H7 (cell line): ENCODE measurements at regions not wholly inside any gene's neighbourhood (a gene's known extent, or its start where the extent isn't known, plus 50 kb on each side); places are given as distances from the start of the nearest gene placed in this dataset.
"Not testable (repeated sequence)": the region's sequence is repeated elsewhere in the genome, so short reads cannot be mapped to it uniquely, and the experiment has no call there.

ENCODE experiments used
- DNase-seq: peaks from one replicate; pipeline ENCODE4 v3.0.0; 2012
- H3K27me3 ChIP-seq: 2 replicates; pipeline ENCODE4 v1.6.0; 2011; ENCODE audit warnings: mild to moderate bottlenecking, low read length; ENCODE audit not compliant: control insufficient read depth, insufficient read depth
- H3K36me3 ChIP-seq: replicated peaks from 2 replicates; pipeline ENCODE4 v1.5.1; 2011; ENCODE audit warnings: low read length; ENCODE audit not compliant: control insufficient read depth, insufficient read depth
- H3K4me3 ChIP-seq: 2 replicates; pipeline ENCODE4 v1.5.1; 2011; ENCODE audit warnings: low read depth, mild to moderate bottlenecking, control low read depth, low read length, moderate library complexity; ENCODE audit not compliant: insufficient read depth

- no peak for DNase-seq
- no peak overlapping the region for H3K4me3 ChIP-seq
- no peaks in the 10 kb centered on the region for H3K36me3 ChIP-seq
- no peaks in the 10 kb centered on the region for H3K27me3 ChIP-seq
Measured at GRCh38 chr1:224061436-224061835, 52.5 kb upstream of the FBXO28 start.

- DNase-seq: no peak
- H3K4me3 ChIP-seq: no peak overlapping the region
- no peaks in the 10 kb centered on the region for H3K27me3 ChIP-seq
- H3K36me3 ChIP-seq: no peaks in the 10 kb centered on the region
Measured at GRCh38 chr1:224059897-224060427, 53.9 kb upstream of the FBXO28 start.

- no peak for DNase-seq
Measured at GRCh38 chr1:224058303-224058702, 55.6 kb upstream of the FBXO28 start.

GRCh38 chr1:224057461-224058199 is 56.3 kb upstream of the FBXO28 start:
- Histone ChIP-seq H3K27me3 (no peaks in the 10 kb centered on the region), H3K4me3 (no peak overlapping the region), H3K36me3 (no peaks in the 10 kb centered on the region)
- DNase-seq: no peak

More at GRCh38 chr1:224058303-224058702, 55.6 kb upstream of the FBXO28 start:
- no peak overlapping the region for H3K4me3 ChIP-seq
- H3K36me3 ChIP-seq: no peaks in the 10 kb centered on the region
- H3K27me3 ChIP-seq: no peaks in the 10 kb centered on the region

- DNase-seq: no peak
- H3K27me3 ChIP-seq: no peaks in the 10 kb centered on the region
- no peaks in the 10 kb centered on the region for H3K36me3 ChIP-seq
- H3K4me3 ChIP-seq: no peak overlapping the region
Measured at GRCh38 chr1:224054611-224055010, 59.3 kb upstream of the FBXO28 start.

- H3K27me3 ChIP-seq: no peaks in the 10 kb centered on the region
- no peaks in the 10 kb centered on the region for H3K36me3 ChIP-seq
- no peak overlapping the region for H3K4me3 ChIP-seq
- no peak for DNase-seq
Measured at GRCh38 chr1:224054012-224054411, 59.9 kb upstream of the FBXO28 start.

- no peaks in the 10 kb centered on the region for H3K36me3 ChIP-seq
- no peaks in the 10 kb centered on the region for H3K27me3 ChIP-seq
- H3K4me3 ChIP-seq: no peak overlapping the region
- DNase-seq: no peak
Measured at GRCh38 chr1:224053456-224053855, 60.5 kb upstream of the FBXO28 start.

GRCh38 chr1:224052772-224053171 is 61.1 kb upstream of the FBXO28 start:
- H3K36me3 ChIP-seq: no peaks in the 10 kb centered on the region
- no peaks in the 10 kb centered on the region for H3K27me3 ChIP-seq
- no peak for DNase-seq
- H3K4me3 ChIP-seq: no peak overlapping the region

- not testable (repeated sequence) for H3K4me3 ChIP-seq, H3K36me3 ChIP-seq, H3K27me3 ChIP-seq, DNase-seq
Measured at GRCh38 chr1:224051782-224052181, 62.1 kb upstream of the FBXO28 start.

- Histone ChIP-seq H3K27me3 (no peaks in the 10 kb centered on the region), H3K36me3 (no peaks in the 10 kb centered on the region), H3K4me3 (no peak overlapping the region)
- DNase-seq: no peak
Measured at GRCh38 chr1:224051086-224051406, 62.9 kb upstream of the FBXO28 start.

- no peaks in the 10 kb centered on the region for H3K36me3 ChIP-seq
- no peaks in the 10 kb centered on the region for H3K27me3 ChIP-seq
- no peak for DNase-seq
- no peak overlapping the region for H3K4me3 ChIP-seq
Measured at GRCh38 chr1:224047538-224047937, 66.4 kb upstream of the FBXO28 start.

- Histone ChIP-seq H3K4me3 (no peak overlapping the region), H3K36me3 (no peaks in the 10 kb centered on the region), H3K27me3 (no peaks in the 10 kb centered on the region)
- no peak for DNase-seq
Measured at GRCh38 chr1:224045556-224045955, 68.4 kb upstream of the FBXO28 start.

GRCh38 chr1:224044420-224044819 is 69.5 kb upstream of the FBXO28 start:
- Histone ChIP-seq H3K27me3 (no peaks in the 10 kb centered on the region), H3K4me3 (no peak overlapping the region)

GRCh38 chr1:224042557-224043118 is 71.3 kb upstream of the FBXO28 start:
- Histone ChIP-seq H3K36me3 (no peaks in the 10 kb centered on the region), H3K27me3 (no peaks in the 10 kb centered on the region)
- DNase-seq: no peak

More at GRCh38 chr1:224044420-224044819, 69.5 kb upstream of the FBXO28 start:
- no peak for DNase-seq
- H3K36me3 ChIP-seq: no peaks in the 10 kb centered on the region

GRCh38 chr1:224041032-224041431 is 72.9 kb upstream of the FBXO28 start:
- no peak overlapping the region for H3K4me3 ChIP-seq
- no peaks in the 10 kb centered on the region for H3K36me3 ChIP-seq
- no peak for DNase-seq
- no peaks in the 10 kb centered on the region for H3K27me3 ChIP-seq

More at GRCh38 chr1:224042557-224043118, 71.3 kb upstream of the FBXO28 start:
- no peak overlapping the region for H3K4me3 ChIP-seq
